Stimulated activated CD8-positive, alpha-beta memory T cell treated with anti-CD3 and anti-CD28 coated beads, Interleukin-4, amount 100 ng/mL, for 4 hours (primary cell): ENCODE measurements at regions not wholly inside any gene's neighbourhood (a gene's known extent, or its start where the extent isn't known, plus 50 kb on each side); places are given as distances from the start of the nearest gene placed in this dataset.

Experiments used
- DNase-seq, 2 donors: peaks; one replicate each; pipeline ENCODE4 v3.0.0-alpha.2; 2020; ENCODE audit warnings: low read depth in 2 of 2, low spot score in 1 of 2

DNA sequence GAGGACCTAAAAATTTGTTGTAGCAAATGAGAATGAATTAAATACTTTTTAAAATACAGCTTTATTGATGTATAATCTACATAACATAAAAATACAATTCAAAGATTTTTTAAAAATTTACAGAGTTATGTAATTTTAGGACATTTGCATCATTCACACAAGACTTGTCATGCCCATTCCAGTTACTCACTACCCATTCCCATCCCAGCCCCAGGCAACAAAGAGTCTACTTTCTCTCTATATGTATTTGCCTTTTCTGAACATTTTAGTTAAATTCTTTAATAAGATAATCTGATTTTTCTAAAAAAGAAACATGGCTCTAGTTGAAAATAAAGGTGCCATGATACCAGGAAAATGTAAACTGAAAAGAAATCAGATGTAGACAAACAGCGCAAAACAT, 354.2 kb downstream of the PMP22 start:
- no peak for DNase-seq

- DNase-seq: no peak
Observed at GRCh38 chr17:14904386-14904785, 360.7 kb downstream of the PMP22 start.

DNA sequence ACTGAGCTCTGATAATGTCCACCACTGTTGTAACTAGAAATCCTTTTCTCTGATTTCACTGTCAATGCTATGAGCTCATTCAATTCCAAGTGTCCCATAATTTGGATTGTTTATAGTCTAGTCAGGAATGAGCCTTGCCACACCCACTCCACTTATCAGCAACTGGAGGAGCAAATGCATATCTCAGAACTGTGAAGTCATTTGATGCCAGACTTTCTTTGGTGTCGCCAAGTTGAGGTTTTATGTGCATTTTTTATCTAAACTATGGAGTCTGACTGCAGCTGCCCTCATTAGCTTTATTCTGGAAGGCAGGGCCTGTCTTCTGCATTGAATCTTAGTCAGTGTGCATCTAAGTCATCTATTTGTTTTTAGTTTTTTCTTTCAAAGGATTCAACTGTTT, 361.3 kb downstream of the PMP22 start:
- DNase-seq: no peak

GRCh38 chr17:14902803-14903202, 362.3 kb downstream of the PMP22 start:
- DNase-seq: no peak

- no peak for DNase-seq
Observed at GRCh38 chr17:14902297-14902696, 362.8 kb downstream of the PMP22 start.

DNA sequence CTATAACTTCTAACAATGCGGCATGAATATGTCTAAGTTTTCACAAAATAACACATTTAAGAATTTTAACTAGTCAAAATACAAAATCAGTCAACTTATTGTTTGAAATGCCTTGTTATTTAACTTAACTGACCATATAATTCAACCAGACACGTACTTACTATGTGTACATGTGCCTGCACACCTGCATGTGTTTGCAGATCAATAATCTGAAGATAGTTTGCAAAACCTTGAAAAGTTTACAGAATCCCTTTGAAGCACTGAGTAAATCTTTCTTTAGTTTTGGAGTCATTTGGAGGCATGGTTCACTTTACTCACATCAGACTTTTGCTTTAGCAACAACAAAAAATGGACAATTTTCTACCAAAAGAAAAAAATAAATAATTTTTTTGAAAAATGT, 363.8 kb downstream of the PMP22 start:
- DNase-seq: no peak

DNA sequence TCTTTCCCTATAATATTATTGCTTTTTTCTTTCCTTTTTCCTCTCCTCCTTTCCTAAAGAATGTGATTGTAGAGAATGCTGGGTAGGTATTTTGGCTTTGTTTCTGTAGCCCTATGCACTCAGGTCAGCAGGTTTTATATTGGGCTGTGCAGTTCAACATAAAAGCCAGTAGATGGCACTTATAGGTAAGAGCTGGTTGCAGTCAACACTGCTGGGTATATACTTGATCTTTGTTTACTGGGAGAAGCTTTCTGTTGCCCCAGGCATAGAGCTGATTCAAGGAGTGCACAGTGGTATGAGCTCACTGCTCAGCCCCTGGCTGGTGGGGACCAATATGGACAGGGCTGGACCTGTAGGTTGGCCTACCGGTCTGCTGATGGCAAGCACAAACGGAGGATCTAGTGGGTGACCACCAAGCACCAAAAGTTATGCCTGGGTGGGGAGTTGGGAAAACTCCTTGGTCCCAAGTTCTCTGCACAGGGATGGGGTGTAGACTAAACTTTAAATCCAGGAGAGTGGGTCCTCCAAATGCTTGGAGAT, 378.9 kb downstream of the PMP22 start:
- no peak for DNase-seq

DNA sequence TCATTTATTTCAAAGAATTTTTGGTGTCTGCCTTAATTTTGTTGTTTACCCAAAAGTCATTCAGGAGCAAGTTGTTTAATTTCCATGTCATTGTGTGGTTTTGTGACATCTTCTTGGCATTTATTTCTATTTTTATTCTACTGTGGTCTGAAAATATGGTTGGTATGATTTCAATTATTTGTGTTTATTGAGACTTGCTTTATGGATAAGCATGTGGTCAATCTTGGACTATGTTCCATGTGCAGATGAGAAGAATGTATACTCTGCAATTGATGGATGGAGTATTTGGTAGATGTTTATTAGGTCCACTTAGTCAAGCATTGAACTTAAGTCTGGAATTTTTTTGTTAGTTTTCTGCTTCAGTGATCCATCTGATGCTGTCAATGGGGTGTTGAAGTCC, 383.0 kb downstream of the PMP22 start:
- no peak for DNase-seq

DNA sequence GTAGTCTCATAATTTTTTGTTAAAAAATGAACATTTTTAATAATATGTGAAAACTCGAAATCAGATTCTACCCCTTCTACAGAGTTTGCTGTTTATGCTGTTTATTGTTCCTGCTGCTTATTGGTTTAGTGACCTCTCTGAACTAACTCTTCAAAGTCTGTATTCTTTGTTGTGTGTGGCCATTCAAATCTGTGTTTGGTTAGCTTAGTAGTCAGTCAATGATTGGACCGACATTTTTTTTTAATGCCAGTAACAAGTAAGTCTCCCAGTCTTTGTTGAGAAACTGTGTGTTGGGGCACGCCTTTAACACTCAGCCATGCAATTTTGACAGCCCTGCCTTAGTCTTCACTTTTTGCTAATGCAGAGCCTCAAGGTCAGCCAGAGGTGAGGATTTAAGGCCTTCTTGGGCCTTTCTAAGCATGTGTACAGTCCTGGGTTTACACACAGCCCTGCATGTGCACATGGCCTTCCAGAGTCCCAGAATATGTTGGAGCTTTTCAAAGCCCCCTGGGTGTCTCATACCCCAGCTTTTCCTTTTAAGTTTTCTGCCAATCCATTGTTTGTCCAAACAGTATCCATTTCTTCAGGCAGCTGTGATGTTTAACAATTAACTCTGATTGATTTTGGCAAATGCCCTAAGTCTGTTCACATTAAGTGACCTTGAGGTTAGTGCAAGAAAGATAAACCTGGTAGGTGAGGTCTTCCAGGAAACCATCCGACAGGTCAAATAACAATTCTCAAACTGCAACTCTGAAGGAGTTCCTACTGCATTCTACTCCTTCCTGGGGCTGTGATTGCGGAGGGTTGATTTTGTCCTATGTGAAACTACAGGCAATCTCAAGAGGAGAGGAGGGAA, 389.3 kb downstream of the PMP22 start:
- no peak for DNase-seq

DNA sequence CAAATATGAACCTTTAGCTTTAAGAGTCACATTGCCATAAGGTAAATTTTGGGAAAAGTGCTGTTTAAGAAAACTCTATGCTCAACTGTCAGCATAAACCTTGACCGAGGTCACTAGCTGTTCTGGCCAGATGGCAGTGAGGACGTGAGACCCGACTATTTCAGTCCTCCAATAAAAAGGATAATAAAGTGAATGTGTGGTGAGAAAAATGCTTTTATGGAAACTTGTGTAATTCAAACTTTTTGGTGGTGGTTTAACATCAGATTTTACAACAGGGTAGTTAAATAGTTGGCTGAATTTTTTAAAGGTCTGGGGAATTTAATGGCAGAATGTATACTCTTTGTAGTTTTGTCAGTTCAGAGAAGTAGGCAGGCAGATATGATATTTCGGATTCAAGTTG, 391.1 kb downstream of the PMP22 start:
- DNase-seq: no peak

- no peak for DNase-seq
Observed at GRCh38 chr17:14873540-14873939, 391.6 kb downstream of the PMP22 start.

DNA sequence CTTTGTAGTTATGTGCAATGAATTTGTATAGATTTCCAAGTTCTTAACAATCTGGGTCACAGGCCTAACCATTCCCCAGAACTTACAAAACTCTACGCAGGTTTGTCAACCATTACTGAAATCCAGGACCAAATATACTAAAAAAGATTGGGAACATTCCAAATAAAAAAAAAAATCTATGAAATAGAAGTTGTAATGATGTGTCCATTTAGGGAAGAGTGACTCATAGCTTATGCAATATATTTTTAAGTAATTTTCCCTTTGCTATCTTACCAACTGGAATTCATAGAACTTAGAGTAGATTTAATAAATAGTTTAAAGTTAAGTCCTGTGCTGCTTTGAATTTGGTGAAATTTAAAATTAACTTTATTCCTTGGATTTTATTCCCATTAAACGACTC, 393.2 kb downstream of the PMP22 start:
- no peak for DNase-seq

DNA sequence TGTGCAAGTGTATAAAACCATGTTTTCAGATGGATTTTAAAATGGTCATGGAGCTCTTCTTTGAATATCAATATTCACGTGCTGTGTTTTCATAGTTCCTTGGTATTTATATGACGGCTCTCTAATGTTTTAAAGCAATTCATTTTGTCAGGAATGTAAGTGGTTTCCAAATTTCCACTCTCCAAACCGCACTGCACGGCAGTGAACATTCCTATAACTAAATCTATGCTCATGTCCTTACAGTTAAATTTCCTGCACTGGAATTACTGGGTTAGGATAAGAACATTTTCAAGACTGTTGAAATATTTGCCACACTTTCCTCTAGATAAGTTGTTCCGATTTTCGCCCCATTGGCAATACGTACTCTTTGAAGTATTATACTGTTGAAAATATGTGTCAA, 398.9 kb downstream of the PMP22 start:
- DNase-seq: no peak

GRCh38 chr17:14864127-14864526, 401.0 kb downstream of the PMP22 start:
- no peak for DNase-seq

DNA sequence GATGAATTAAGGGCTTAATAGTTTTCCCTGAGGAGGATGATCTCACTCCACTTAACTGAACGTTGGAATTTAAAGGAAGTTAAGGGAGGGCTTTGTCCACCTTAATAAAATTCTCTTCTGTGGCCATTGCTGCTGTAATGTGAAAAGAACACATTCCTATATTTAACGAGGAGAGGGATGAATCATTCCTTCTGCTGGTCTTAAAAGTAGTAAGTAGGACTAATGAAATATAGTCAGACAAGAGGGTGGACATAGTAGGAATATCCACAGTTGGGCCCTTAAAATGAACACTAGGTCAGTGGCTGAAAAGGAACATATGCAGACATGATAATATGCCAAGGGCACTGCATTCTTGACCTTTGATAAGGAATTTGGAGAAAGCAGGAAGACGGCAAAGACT, 405.6 kb downstream of the PMP22 start:
- no peak for DNase-seq

DNA sequence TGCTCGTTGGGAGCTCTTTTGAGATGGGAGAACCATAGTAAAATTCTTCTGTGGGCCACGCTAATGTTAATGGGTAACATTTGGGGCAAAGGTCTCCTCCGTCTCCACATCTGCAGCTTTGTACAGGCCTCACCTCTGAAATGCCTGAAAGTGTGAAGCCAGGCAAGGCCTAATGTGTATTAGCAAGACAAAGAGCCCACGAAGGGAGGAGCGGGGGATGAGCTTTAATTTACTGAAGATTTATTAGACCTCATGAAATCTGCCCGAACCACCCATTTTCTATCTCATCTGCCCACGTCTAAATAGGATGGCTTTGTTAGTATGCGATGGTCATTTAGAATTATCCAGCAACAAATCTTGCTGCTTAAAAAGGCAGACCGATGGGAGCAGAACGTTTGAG, 408.9 kb downstream of the PMP22 start:
- DNase-seq: no peak

DNA sequence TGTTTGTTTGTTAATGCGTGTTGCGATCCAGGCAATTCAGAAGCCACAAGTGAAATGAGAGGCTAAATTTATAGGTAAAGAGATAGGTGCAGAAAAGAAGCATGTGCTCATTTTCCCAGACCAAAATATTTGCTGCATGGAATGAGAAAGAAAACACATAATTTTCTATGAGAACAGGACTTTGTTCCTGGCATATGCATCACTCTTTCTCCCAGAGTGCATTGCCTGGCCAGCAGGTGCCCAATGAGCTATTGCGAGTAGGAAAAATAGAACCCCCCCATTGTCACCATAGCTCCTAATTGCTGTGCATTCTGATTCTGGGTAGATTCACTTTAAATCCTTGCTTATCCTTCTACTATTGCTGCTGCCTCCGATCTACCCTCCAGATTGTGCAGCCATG, 410.4 kb downstream of the PMP22 start:
- no peak for DNase-seq

GRCh38 chr17:14845591-14846281, 419.4 kb downstream of the PMP22 start:
- DNase-seq: no peak

DNA sequence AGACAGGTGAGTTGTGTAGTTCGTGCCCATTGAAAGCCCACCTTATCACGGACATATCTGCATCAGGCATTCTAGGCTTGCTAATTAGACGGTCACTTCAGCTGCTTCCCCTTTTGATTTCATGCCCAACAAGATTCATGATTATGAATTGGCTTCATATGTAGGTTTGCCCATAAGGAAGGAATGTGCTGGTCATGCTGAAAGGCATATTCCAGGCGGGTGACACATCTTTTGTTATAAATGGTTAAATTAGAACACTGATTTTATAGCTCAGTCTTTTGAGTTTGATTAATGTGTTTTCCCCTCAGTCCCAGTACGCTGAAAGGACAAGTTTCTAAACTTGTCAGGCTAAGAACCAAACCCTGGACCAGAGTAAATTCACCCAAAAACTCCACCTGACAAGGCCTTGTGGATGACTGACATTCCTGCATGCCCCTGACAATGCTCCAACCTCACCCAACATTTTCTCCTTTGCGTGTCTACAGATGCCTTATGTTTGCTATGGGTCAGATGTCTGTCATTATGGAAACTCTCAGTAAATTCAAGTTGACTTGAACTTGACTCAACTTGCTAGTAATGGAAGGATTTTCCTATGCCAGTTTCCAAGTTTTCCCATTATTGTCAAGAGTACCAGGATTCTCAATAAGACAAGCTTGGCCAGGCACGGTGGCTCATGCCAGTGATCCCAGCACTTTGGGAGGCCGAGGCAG, 421.9 kb downstream of the PMP22 start:
- DNase-seq: no peak

DNA sequence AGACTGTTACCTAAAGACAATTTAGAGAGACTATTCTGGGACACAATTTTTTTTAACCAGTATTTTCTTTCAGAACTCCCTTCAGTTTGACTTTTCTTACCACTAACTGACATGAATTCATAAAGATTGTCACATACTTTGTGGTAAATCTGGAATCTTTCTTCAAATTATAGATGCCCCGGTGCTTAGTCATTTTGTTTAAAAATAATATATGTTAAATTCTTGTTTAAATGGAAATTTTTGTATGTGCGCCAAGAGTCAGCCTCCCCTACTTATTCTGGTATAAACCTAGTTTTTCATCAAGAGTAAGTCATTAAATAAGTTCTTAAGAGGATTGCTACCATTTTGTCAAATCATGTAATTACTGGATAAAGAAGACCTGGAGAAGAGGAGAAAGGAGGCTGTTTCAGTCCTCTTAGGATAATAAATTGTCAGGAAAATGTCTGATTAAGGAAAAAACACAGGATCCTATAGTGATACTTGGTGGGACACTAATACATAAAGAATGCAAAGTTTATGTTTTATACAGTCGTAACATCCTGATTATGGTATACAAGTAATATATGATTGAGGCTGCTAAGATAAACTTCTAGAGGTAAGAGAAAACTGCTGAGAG, 424.4 kb downstream of the PMP22 start:
- DNase-seq: no peak

- no peak for DNase-seq
Observed at GRCh38 chr17:14838567-14838966, 426.6 kb downstream of the PMP22 start.
